ENCODE measurements at regions not wholly inside any gene's neighbourhood (a gene's known extent, or its start where the extent isn't known, plus 50 kb on each side); places are given as distances from the start of the nearest gene placed in this dataset.

DNA sequence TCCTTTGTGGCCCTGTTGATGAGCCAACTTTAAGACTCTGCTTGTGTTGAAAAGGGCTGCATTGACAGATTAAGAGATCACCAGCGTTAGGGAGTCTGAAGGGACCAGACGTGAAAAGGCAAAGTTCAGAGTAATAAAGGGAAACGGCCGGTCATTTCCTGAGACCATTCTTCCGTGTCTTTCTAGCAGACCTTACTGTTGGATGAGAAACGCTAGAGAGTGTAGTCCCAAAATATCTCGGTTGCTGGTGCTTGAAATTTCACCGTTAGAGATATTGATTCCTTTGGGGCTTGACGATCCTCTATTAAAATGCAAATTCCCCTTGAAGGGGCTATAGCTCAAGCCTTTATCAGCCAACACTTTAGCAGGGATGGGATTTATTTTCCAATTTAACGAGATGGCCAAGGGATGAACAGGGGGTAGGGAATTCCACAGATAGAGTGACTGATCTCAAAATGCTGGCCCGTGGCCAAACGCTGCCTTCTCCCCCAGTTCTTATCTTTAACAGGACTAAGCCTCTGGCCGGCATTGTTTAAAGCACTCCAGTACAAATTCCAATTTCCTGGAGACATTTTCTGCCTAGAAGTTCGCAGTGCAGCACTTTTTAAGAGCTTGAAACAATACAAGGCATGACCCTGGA, 250.4 kb downstream of the TJP1 start:
- TF ChIP-seq EP300 (IDR thresholded peaks at IDR 0.05) (no peak), POLR2A (IDR thresholded peaks at IDR 0.05) (no peak)

Data from ovary (tissue), 1 donor.